GM21723 (cell line): ENCODE measurements at regions not wholly inside any gene's neighbourhood (a gene's known extent, or its start where the extent isn't known, plus 50 kb on each side); places are given as distances from the start of the nearest gene placed in this dataset.
"Not testable (repeated sequence)": the region's sequence is repeated elsewhere in the genome, so short reads cannot be mapped to it uniquely, and the experiment has no call there.

ENCODE experiments used
- ATAC-seq: cut with Tn5 transposase; IDR thresholded peaks from one replicate; pipeline ENCODE4 v1.9.1; 2021; ENCODE audit warnings: mild to moderate bottlenecking, moderate library complexity; ENCODE audit not compliant: unreplicated experiment

DNA sequence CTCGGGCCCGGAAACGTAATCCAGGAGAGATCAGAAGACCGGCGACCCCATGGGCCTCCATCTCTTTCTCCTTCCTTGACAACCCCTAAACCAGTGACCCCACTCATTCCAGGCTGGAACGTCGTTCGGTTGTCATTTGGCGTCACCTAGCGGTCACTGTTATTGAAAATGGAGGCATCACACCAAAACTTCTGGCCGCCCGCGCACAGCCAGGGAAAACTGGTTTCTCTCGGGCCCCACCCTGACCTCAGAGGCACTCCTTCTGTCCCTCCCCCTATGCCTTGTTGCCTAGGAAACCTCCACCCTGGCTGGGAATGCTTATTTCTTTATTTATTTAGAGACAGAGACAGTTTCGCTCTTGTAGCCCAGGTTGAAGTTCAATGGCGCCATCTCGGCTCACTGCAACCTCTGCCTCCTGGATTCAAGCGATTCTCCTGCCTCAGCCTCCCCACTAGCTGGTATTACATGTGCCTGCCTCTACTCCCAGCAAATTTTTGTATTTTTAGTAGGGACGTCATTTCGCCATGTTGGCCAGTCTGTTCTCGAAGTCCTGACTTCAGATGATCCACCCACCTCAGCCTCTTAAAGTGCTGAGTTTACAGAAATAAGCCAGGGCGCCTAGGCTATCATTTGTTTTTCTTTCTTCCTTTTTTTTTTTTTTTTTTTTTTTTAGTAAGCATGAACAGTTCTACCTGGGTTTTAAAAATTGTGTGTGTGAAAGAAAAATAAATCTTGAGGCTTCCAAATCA is 2144.1 kb upstream of the TPTE start:
- ATAC-seq = peak; percentile 74

DNA sequence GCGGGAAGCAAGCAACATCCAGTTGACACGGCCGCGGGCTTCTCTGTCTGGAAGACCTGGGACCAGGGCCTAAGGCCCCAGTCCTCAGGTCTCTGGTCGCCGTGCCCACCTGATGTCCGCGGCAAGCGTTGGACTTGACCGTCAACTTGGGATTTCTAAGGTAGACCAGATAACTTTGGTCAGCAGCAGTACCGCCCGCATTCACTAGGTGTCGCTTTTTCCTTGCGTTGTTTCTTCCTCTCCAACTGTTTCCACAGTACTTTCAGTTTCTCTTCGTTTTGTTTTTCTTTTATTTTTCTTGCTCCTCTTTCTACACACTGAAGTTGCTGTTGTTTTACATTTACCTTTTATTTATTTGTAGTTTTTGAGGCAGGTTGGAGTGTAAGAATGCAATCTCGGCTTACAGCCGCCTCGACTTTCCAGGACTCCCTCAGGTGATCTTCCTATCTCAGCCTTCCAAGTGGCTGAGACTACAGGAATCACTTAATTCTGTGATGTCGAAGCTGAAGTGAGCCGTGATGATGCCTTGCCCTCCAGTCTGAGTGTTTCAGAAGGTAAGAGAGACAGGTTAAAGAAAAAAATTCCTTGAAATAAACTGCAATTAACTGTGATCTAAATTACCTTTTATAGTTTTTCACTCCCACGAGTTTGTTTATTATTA is 2140.8 kb upstream of the TPTE start:
- not testable (repeated sequence) for ATAC-seq

DNA sequence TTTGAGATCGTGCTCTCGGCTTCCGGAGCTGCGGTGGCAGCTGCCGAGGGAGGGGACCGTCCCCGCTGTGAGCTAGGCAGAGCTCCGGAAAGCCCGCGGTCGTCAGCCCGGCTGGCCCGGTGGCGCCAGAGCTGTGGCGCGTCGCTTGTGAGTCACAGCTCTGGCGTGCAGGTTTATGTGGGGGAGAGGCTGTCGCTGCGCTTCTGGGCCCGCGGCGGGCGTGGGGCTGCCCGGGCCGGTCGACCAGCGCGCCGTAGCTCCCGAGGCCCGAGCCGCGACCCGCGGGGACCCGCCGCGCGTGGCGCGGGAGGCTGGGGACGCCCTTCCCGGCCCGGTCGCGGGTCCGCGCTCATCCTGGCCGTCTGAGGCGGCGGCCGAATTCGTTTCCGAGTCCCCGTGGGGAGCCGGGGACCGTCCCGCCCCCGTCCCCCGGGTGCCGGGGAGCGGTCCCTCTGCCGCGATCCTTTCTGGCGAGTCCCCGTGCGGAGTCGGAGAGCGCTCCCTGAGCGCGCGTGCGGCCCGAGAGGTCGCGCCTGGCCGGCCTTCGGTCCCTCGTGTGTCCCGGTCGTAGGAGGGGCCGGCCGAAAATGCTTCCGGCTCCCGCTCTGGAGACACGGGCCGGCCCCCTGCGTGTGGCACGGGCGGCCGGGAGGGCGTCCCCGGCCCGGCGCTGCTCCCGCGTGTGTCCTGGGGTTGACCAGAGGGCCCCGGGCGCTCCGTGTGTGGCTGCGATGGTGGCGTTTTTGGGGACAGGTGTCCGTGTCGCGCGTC is 2133.0 kb upstream of the TPTE start:
- ATAC-seq = not testable (repeated sequence)

DNA sequence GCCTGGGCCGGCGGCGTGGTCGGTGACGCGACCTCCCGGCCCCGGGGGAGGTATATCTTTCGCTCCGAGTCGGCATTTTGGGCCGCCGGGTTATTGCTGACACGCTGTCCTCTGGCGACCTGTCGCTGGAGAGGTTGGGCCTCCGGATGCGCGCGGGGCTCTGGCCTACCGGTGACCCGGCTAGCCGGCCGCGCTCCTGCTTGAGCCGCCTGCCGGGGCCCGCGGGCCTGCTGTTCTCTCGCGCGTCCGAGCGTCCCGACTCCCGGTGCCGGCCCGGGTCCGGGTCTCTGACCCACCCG is 2132.5 kb upstream of the TPTE start:
- ATAC-seq = not testable (repeated sequence)

DNA sequence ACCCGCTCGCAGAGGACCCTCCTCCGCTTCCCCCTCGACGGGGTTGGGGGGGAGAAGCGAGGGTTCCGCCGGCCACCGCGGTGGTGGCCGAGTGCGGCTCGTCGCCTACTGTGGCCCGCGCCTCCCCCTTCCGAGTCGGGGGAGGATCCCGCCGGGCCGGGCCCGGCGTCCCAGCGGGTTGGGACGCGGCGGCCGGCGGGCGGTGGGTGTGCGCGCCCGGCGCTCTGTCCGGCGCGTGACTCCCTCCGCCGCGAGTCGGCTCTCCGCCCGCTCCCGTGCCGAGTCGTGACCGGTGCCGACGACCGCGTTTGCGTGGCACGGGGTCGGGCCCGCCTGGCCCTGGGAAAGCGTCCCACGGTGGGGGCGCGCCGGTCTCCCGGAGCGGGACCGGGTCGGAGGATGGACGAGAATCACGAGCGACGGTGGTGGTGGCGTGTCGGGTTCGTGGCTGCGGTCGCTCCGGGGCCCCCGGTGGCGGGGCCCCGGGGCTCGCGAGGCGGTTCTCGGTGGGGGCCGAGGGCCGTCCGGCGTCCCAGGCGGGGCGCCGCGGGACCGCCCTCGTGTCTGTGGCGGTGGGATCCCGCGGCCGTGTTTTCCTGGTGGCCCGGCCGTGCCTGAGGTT is 2130.7 kb upstream of the TPTE start:
- not testable (repeated sequence) for ATAC-seq

DNA sequence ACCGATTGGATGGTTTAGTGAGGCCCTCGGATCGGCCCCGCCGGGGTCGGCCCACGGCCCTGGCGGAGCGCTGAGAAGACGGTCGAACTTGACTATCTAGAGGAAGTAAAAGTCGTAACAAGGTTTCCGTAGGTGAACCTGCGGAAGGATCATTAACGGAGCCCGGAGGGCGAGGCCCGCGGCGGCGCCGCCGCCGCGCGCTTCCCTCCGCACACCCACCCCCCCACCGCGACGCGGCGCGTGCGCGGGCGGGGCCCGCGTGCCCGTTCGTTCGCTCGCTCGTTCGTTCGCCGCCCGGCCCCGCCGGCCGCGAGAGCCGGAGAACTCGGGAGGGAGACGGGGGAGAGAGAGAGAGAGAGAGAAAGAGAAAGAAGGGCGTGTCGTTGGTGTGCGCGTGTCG is 2127.0 kb upstream of the TPTE start:
- not testable (repeated sequence) for ATAC-seq

DNA sequence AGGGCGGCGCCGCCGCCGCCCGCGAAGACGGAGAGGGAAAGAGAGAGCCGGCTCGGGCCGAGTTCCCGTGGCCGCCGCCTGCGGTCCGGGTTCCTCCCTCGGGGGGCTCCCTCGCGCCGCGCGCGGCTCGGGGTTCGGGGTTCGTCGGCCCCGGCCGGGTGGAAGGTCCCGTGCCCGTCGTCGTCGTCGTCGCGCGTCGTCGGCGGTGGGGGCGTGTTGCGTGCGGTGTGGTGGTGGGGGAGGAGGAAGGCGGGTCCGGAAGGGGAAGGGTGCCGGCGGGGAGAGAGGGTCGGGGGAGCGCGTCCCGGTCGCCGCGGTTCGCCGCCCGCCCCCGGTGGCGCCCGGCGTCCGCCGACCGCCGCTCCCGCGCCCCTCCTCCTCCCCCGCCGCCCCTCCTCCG is 2125.4 kb upstream of the TPTE start:
- ATAC-seq = not testable (repeated sequence)

DNA sequence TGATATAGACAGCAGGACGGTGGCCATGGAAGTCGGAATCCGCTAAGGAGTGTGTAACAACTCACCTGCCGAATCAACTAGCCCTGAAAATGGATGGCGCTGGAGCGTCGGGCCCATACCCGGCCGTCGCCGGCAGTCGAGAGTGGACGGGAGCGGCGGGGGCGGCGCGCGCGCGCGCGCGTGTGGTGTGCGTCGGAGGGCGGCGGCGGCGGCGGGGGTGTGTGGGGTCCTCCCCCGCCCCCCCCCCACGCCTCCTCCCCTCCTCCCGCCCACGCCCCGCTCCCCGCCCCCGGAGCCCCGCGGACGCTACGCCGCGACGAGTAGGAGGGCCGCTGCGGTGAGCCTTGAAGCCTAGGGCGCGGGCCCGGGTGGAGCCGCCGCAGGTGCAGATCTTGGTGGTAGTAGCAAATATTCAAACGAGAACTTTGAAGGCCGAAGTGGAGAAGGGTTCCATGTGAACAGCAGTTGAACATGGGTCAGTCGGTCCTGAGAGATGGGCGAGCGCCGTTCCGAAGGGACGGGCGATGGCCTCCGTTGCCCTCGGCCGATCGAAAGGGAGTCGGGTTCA is 2122.4 kb upstream of the TPTE start:
- ATAC-seq = not testable (repeated sequence)

DNA sequence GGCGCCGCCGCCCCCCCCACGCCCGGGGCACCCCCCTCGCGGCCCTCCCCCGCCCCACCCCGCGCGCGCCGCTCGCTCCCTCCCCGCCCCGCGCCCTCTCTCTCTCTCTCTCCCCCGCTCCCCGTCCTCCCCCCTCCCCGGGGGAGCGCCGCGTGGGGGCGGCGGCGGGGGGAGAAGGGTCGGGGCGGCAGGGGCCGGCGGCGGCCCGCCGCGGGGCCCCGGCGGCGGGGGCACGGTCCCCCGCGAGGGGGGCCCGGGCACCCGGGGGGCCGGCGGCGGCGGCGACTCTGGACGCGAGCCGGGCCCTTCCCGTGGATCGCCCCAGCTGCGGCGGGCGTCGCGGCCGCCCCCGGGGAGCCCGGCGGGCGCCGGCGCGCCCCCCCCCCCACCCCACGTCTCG is 2121.5 kb upstream of the TPTE start:
- ATAC-seq = not testable (repeated sequence)

DNA sequence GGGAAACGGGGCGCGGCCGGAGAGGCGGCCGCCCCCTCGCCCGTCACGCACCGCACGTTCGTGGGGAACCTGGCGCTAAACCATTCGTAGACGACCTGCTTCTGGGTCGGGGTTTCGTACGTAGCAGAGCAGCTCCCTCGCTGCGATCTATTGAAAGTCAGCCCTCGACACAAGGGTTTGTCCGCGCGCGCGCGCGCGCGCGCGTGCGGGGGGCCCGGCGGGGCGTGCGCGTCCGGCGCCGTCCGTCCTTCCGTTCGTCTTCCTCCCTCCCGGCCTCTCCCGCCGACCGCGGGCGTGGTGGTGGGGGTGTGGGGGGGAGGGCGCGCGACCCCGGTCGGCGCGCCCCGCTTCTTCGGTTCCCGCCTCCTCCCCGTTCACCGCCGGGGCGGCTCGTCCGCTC is 2119.6 kb upstream of the TPTE start:
- not testable (repeated sequence) for ATAC-seq

DNA sequence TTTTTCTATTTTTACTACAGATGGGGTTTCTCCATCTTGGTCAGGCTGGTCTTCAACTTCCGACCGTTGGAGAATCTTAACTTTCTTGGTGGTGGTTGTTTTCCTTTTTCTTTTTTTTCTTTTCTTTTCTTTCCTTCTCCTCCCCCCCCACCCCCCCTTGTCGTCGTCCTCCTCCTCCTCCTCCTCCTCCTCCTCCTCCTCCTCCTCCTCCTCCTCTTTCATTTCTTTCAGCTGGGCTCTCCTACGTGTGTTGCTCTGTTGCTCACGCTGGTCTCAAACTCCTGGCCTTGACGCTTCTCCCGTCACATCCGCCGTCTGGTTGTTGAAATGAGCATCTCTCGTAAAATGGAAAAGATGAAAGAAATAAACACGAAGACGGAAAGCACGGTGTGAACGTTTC is 2115.1 kb upstream of the TPTE start:
- ATAC-seq = not testable (repeated sequence)

DNA sequence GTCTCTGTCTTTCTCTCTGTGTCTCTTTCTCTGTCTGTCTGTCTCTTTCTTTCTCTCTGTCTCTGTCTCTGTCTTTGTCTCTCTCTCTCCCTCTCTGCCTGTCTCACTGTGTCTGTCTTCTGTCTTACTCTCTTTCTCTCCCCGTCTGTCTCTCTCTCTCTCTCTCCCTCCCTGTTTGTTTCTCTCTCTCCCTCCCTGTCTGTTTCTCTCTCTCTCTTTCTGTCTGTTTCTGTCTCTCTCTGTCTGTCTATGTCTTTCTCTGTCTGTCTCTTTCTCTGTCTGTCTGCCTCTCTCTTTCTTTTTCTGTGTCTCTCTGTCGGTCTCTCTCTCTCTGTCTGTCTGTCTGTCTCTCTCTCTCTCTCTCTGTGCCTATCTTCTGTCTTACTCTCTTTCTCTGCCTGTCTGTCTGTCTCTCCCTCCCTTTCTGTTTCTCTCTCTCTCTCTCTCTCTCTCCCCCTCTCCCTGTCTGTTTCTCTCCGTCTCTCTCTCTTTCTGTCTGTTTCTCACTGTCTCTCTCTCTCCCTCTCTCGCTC is 2110.2 kb upstream of the TPTE start:
- not testable (repeated sequence) for ATAC-seq

DNA sequence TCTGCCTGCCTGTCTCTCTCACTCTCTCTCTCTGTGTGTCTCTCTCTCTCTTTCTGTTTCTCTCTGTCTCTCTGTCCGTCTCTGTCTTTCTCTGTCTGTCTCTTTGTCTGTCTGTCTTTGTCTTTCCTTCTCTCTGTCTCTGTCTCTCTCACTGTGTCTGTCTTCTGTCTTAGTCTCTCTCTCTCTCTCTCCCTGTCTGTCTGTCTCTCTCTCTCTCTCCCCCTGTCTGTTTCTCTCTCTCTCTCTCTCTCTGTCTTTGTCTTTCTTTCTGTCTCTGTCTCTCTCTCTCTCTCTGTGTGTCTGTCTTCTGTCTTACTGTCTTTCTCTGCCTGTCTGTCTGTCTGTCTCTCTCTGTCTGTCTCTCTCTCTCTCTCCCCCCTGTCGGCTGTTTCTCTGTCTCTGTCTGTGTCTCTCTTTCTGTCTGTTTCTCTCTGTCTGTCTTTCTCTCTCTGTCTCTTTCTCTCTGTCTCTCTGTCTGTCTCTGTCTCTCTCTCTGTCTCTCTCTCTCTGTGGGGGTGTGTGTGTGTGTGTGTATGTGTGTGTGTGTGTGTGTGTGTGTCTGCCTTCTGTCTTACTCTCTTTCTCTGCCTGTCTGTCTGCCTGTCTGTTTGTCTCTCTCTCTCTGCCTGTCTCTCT is 2101.3 kb upstream of the TPTE start:
- ATAC-seq = peak; percentile 77

DNA sequence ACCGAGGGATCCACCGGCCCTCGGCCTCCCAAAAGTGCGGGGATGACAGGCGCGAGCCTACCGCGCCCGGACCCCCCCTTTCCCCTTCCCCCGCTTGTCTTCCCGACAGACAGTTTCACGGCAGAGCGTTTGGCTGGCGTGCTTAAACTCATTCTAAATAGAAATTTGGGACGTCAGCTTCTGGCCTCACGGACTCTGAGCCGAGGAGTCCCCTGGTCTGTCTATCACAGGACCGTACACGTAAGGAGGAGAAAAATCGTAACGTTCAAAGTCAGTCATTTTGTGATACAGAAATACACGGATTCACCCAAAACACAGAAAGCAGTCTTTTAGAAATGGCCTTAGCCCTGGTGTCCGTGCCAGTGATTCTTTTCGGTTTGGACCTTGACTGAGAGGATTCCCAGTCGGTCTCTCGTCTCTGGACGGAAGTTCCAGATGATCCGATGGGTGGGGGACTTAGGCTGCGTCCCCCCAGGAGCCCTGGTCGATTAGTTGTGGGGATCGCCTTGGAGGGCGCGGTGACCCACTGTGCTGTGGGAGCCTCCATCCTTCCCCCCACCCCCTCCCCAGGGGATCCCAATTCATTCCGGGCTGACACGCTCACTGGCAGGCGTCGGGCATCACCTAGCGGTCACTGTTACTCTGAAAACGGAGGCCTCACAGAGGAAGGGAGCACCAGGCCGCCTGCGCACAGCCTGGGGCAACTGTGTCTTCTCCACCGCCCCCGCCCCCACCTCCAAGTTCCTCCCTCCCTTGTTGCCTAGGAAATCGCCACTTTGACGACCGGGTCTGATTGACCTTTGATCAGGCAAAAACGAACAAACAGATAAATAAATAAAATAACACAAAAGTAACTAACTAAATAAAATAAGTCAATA is 2093.4 kb upstream of the TPTE start:
- peak; percentile 38 for ATAC-seq

DNA sequence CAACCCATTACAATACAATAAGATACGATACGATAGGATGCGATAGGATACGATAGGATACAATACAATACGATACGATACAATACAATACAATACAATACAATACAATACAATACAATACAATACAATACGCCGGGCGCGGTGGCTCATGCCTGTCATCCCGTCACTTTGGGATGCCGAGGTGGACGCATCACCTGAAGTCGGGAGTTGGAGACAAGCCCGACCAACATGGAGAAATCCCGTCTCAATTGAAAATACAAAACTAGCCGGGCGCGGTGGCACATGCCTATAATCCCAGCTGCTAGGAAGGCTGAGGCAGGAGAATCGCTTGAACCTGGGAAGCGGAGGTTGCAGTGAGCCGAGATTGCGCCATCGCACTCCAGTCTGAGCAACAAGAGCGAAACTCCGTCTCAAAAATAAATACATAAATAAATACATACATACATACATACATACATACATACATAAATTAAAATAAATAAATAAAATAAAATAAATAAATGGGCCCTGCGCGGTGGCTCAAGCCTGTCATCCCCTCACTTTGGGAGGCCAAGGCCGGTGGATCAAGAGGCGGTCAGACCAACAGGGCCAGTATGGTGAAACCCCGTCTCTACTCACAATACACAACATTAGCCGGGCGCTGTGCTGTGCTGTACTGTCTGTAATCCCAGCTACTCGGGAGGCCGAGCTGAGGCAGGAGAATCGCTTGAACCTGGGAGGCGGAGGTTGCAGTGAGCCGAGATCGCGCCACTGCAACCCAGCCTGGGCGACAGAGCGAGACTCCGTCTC is 2092.5 kb upstream of the TPTE start:
- ATAC-seq = peak; percentile 80

DNA sequence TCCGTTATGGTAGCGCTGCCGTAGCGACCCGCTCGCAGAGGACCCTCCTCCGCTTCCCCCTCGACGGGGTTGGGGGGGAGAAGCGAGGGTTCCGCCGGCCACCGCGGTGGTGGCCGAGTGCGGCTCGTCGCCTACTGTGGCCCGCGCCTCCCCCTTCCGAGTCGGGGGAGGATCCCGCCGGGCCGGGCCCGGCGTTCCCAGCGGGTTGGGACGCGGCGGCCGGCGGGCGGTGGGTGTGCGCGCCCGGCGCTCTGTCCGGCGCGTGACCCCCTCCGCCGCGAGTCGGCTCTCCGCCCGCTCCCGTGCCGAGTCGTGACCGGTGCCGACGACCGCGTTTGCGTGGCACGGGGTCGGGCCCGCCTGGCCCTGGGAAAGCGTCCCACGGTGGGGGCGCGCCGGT is 2086.7 kb upstream of the TPTE start:
- ATAC-seq = not testable (repeated sequence)

DNA sequence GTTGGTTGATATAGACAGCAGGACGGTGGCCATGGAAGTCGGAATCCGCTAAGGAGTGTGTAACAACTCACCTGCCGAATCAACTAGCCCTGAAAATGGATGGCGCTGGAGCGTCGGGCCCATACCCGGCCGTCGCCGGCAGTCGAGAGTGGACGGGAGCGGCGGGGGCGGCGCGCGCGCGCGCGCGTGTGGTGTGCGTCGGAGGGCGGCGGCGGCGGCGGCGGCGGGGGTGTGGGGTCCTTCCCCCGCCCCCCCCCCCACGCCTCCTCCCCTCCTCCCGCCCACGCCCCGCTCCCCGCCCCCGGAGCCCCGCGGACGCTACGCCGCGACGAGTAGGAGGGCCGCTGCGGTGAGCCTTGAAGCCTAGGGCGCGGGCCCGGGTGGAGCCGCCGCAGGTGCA is 2078.3 kb upstream of the TPTE start:
- not testable (repeated sequence) for ATAC-seq

DNA sequence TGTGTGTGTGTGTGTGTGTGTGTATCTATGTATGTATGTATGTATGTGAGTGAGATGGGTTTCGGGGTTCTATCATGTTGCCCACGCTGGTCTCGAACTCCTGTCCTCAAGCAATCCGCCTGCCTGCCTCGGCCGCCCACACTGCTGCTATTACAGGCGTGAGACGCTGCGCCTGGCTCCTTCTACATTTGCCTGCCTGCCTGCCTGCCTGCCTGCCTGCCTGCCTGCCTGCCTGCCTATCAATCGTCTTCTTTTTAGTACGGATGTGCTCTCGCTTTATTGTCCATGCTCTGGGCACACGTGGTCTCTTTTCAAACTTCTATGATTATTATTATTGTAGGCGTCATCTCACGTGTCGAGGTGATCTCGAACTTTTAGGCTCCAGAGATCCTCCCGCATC is 2071.6 kb upstream of the TPTE start:
- ATAC-seq = not testable (repeated sequence)
